Liver (tissue), 8 donors: ENCODE measurements at regions not wholly inside any gene's neighbourhood (a gene's known extent, or its start where the extent isn't known, plus 50 kb on each side); places are given as distances from the start of the nearest gene placed in this dataset.

Experiments
- DNase-seq: peaks from one replicate; pipeline ENCODE4 v3.0.0-alpha.2; 2017; ENCODE audit warnings: low spot score
- H3K27ac ChIP-seq, 2 donors: one replicate each; pipeline ENCODE4 v1.7.0; 2013; ENCODE audit warnings: inconsistent platforms in 2 of 2, low read length in 2 of 2, control low read depth in 1 of 2, low read depth in 1 of 2, mild to moderate bottlenecking in 1 of 2
- H3K27me3 ChIP-seq, 4 donors: one replicate each; pipeline versions ENCODE4 v1.6.1 to v1.7.0; 2013; ENCODE audit warnings: low read length in 3 of 4, inconsistent platforms in 1 of 4, mild to moderate bottlenecking in 1 of 4, moderate library complexity in 1 of 4; ENCODE audit not compliant: control insufficient read depth in 4 of 4, insufficient read depth in 4 of 4
- H3K36me3 ChIP-seq, 4 donors: one replicate each; pipeline versions ENCODE4 v1.6.1 to v1.7.0; 2013; ENCODE audit warnings: low read length in 3 of 4, mild to moderate bottlenecking in 3 of 4, low read depth in 1 of 4, moderate library complexity in 1 of 4; ENCODE audit not compliant: control insufficient read depth in 4 of 4, insufficient read depth in 3 of 4
- H3K4me1 ChIP-seq, 4 donors: one replicate each; pipeline versions ENCODE4 v1.6.1 to v1.7.0; 2013; ENCODE audit warnings: low read length in 3 of 4, mild to moderate bottlenecking in 3 of 4, moderate library complexity in 1 of 4; ENCODE audit not compliant: control insufficient read depth in 4 of 4, insufficient read depth in 4 of 4
- H3K4me3 ChIP-seq, 3 donors: one replicate each; pipeline versions ENCODE4 v1.6.1 to v1.7.0; 2013; ENCODE audit warnings: low read length in 3 of 3, control low read depth in 1 of 3, low read depth in 1 of 3, mild to moderate bottlenecking in 1 of 3
- H3K9ac ChIP-seq, 2 donors: one replicate each; pipeline ENCODE4 v1.7.0; 2013; ENCODE audit warnings: low read length in 2 of 2, mild to moderate bottlenecking in 2 of 2, moderate library complexity in 2 of 2, control low read depth in 1 of 2, low read depth in 1 of 2
- H3K9me3 ChIP-seq, 4 donors: one replicate each; pipeline versions ENCODE4 v1.6.1 to v1.7.0; 2013; ENCODE audit warnings: low read length in 3 of 4; ENCODE audit not compliant: control insufficient read depth in 4 of 4
- EGR1 ChIP-seq, 2 donors: IDR thresholded peaks; 2 replicates each; pipeline ENCODE4 v1.6.1; 2016 to 2018; ENCODE audit warnings: antibody characterized with exemption in 2 of 2, low read depth in 2 of 2
- FOXA1 ChIP-seq: IDR thresholded peaks from 2 replicates; pipeline ENCODE4 v1.6.1; 2016; ENCODE audit warnings: antibody characterized with exemption
- GABPA ChIP-seq, 2 donors: IDR thresholded peaks in 1 of 2; conservative IDR thresholded peaks in 1 of 2; 2 replicates each; pipeline ENCODE4 v1.6.1; 2016; ENCODE audit warnings: antibody characterized with exemption in 2 of 2, mild to moderate bottlenecking in 1 of 2, moderate library complexity in 1 of 2
- HNF4A ChIP-seq, 2 donors: conservative IDR thresholded peaks; 2 replicates each; pipeline ENCODE4 v1.6.1; 2016; ENCODE audit warnings: antibody characterized with exemption in 2 of 2, mild to moderate bottlenecking in 2 of 2
- HNF4G ChIP-seq: IDR thresholded peaks from 2 replicates; pipeline ENCODE4 v1.6.1; 2016; ENCODE audit warnings: antibody characterized with exemption
- JUND ChIP-seq, 2 donors: IDR thresholded peaks; 2 replicates each; pipeline ENCODE4 v1.6.1; 2016; ENCODE audit warnings: antibody characterized with exemption in 2 of 2
- NR2F2 ChIP-seq: IDR thresholded peaks from 2 replicates; pipeline ENCODE4 v1.6.1; 2016; ENCODE audit warnings: antibody characterized with exemption
- RAD21 ChIP-seq, 2 donors: IDR thresholded peaks; 2 replicates each; pipeline ENCODE4 v1.6.1; 2016; ENCODE audit warnings: antibody characterized with exemption in 2 of 2, mild to moderate bottlenecking in 2 of 2
- SP1 ChIP-seq: IDR thresholded peaks from 2 replicates; pipeline ENCODE4 v1.6.1; 2018; ENCODE audit warnings: antibody characterized with exemption, mild to moderate bottlenecking
- TAF1 ChIP-seq: conservative IDR thresholded peaks from 2 replicates; pipeline ENCODE4 v1.6.1; 2016; ENCODE audit warnings: antibody characterized with exemption, mild to moderate bottlenecking
- YY1 ChIP-seq: IDR thresholded peaks from 2 replicates; pipeline ENCODE4 v1.6.1; 2016; ENCODE audit warnings: antibody characterized with exemption, mild to moderate bottlenecking
- WGBS: extraction: QIAGEN DNeasy Blood & Tissue Kit; methylation state at CpG from one replicate; pipeline ENCODE4 v1.1.7; 2013; 5-methylcytosine and 5-hydroxymethylcytosine counted together
- TF ChIP-seq, protein P1 (sequence below): IDR thresholded peaks from 2 replicates; pipeline ENCODE4 v1.6.1; 2016; ENCODE audit warnings: antibody characterized with exemption
- TF ChIP-seq, protein P2 (sequence below): fragments of 150-350 bp; IDR thresholded peaks from 2 replicates; pipeline ENCODE4 v1.5.1; 2017; ENCODE audit warnings: improper control_type of control experiment, low read depth, low read length; ENCODE audit not compliant: missing input control
- TF ChIP-seq, protein P3 (sequence below): IDR thresholded peaks from 2 replicates; pipeline ENCODE4 v1.6.1; 2016; ENCODE audit warnings: antibody characterized with exemption
- TF ChIP-seq, protein P4 (sequence below): IDR thresholded peaks from 2 replicates; pipeline ENCODE4 v1.6.1; 2016; ENCODE audit warnings: antibody characterized with exemption, mild to moderate bottlenecking
- TF ChIP-seq, protein P5 (sequence below): IDR thresholded peaks from 2 replicates; pipeline ENCODE4 v1.6.1; 2016; ENCODE audit warnings: antibody characterized with exemption
- donor health status: healthy.
- donor health status: healthy.
- donor health status: healthy.
- donor health status: healthy.
- donor health status: healthy.

DNA sequence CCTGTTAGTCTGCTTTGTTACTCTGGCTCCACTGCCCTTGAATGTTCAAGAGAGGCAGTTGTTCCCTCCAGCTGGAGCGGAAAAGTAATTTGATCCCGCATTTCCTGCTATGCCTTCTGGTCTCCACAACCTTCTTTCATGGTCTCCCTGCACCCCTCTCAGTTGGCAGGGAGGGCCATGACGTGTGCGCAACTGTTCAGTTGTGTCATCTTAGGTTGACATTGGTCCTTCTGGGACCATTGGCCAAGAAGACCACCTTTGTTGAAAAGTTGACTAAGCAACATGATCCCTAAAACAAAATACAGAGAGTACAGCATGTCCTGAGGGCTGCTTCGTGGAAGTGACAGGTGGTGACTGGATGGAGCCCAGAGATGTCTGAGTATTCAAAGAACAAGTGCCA is 192.5 kb upstream of the TUT7 start:
- H3K36me3 ChIP-seq = no peaks in the 10 kb centered on the region
- no peaks in the 10 kb centered on the region for H3K4me1 ChIP-seq
- no peak overlapping the region for H3K4me3 ChIP-seq
- H3K27ac ChIP-seq = no peak overlapping the region
- no peak overlapping the region for H3K9ac ChIP-seq
- no peak for DNase-seq
- H3K9me3 ChIP-seq = no peaks in the 10 kb centered on the region
- WGBS = 86% methylated on average over 5 of the region's 5 CpGs
- H3K27me3 ChIP-seq = peaks cover 0 to 3% (median 0%) of the 10 kb centered on the region in 4 donors
- no peak for TF ChIP-seq NR2F2
- TF ChIP-seq FOXA1 = no peak
- no peak for TF ChIP-seq HNF4G
- TF ChIP-seq, protein P1, sequence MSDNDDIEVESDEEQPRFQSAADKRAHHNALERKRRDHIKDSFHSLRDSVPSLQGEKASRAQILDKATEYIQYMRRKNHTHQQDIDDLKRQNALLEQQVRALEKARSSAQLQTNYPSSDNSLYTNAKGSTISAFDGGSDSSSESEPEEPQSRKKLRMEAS = no peak
- no peak for TF ChIP-seq JUND (IDR thresholded peaks at IDR 0.05)

DNA sequence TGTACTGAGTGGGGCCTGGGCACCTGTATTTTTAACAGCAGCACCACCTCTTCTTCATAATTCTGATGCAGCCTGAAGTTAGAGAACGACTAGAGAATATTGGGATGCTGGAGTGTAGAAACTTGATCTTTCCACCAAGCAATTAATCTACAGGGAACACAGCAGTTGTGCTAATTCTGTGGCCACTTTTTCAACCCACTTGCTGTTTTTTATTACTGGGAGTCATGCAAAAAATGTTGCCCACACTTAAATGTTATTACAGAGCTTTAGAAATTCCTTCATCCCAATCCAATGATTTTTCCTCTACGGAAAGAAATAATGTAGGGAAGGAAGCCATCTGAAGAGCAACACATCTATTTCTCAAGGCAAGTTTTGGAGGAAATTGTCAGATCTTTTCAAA is 190.9 kb upstream of the TUT7 start:
- no peak overlapping the region for H3K27ac ChIP-seq
- 60% methylated on average over 2 of the region's 2 CpGs for WGBS
- DNase-seq = no peak
- no peak for TF ChIP-seq HNF4G
- TF ChIP-seq, protein P2, sequence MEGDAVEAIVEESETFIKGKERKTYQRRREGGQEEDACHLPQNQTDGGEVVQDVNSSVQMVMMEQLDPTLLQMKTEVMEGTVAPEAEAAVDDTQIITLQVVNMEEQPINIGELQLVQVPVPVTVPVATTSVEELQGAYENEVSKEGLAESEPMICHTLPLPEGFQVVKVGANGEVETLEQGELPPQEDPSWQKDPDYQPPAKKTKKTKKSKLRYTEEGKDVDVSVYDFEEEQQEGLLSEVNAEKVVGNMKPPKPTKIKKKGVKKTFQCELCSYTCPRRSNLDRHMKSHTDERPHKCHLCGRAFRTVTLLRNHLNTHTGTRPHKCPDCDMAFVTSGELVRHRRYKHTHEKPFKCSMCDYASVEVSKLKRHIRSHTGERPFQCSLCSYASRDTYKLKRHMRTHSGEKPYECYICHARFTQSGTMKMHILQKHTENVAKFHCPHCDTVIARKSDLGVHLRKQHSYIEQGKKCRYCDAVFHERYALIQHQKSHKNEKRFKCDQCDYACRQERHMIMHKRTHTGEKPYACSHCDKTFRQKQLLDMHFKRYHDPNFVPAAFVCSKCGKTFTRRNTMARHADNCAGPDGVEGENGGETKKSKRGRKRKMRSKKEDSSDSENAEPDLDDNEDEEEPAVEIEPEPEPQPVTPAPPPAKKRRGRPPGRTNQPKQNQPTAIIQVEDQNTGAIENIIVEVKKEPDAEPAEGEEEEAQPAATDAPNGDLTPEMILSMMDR = no peak
- no peak for TF ChIP-seq JUND (IDR thresholded peaks at IDR 0.05)
- TF ChIP-seq, protein P3, sequence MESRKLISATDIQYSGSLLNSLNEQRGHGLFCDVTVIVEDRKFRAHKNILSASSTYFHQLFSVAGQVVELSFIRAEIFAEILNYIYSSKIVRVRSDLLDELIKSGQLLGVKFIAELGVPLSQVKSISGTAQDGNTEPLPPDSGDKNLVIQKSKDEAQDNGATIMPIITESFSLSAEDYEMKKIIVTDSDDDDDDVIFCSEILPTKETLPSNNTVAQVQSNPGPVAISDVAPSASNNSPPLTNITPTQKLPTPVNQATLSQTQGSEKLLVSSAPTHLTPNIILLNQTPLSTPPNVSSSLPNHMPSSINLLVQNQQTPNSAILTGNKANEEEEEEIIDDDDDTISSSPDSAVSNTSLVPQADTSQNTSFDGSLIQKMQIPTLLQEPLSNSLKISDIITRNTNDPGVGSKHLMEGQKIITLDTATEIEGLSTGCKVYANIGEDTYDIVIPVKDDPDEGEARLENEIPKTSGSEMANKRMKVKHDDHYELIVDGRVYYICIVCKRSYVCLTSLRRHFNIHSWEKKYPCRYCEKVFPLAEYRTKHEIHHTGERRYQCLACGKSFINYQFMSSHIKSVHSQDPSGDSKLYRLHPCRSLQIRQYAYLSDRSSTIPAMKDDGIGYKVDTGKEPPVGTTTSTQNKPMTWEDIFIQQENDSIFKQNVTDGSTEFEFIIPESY = no peak
- no peak overlapping the region for H3K4me3 ChIP-seq
- peaks cover 0 to 3% (median 0%) of the 10 kb centered on the region in 4 donors for H3K27me3 ChIP-seq
- H3K4me1 ChIP-seq = no peaks in the 10 kb centered on the region
- H3K9ac ChIP-seq = no peak overlapping the region
- no peaks in the 10 kb centered on the region for H3K9me3 ChIP-seq
- H3K36me3 ChIP-seq = no peaks in the 10 kb centered on the region

DNA sequence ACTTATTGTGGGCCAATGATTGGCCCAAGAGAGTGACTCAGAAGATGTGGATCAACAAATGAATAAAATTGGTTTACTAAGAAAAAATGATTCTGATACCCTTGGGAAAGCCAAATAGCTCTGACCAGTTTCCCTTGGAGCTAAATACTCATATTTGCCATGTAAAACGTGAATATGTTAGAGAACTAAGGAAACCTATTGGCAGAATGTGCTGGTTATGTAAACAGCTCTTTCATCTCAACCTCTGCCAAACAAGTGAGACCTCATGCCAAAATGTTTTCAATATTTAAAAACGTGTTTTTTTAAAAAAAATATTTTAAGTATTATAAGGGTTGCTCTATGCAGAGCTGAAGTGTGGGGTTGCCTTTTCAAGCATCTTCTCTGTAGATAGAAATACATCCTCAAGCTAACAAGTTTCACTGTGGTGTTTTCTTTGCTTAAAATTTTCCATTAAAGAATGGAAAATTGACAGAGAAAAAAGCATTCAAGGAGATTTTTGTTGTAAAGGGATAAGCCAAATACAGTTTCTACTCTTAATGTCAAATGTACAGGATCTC is 186.9 kb upstream of the TUT7 start:
- Histone ChIP-seq H3K9ac (no peak overlapping the region), H3K4me1 (no peaks in the 10 kb centered on the region), H3K27ac (no peak overlapping the region), H3K9me3 (no peaks in the 10 kb centered on the region), H3K4me3 (no peak overlapping the region), H3K27me3 (no peaks in the 10 kb centered on the region), H3K36me3 (no peaks in the 10 kb centered on the region)
- TF ChIP-seq JUND (IDR thresholded peaks at IDR 0.05) (no peak), SP1 (no peak), FOXA1 (no peak), EGR1 (IDR thresholded peaks at IDR 0.05; ENCODE audit: low read depth in 2 of 2) (no peak), RAD21 (IDR thresholded peaks at IDR 0.05) (no peak), YY1 (no peak), HNF4A (conservative IDR thresholded peaks at IDR 0.05) (no peak), NR2F2 (no peak), TAF1 (no peak), GABPA (IDR thresholded peaks at IDR 0.05 in 1 of 2, conservative IDR thresholded peaks at IDR 0.05 in 1 of 2) (no peak)
- TF ChIP-seq, protein P4, sequence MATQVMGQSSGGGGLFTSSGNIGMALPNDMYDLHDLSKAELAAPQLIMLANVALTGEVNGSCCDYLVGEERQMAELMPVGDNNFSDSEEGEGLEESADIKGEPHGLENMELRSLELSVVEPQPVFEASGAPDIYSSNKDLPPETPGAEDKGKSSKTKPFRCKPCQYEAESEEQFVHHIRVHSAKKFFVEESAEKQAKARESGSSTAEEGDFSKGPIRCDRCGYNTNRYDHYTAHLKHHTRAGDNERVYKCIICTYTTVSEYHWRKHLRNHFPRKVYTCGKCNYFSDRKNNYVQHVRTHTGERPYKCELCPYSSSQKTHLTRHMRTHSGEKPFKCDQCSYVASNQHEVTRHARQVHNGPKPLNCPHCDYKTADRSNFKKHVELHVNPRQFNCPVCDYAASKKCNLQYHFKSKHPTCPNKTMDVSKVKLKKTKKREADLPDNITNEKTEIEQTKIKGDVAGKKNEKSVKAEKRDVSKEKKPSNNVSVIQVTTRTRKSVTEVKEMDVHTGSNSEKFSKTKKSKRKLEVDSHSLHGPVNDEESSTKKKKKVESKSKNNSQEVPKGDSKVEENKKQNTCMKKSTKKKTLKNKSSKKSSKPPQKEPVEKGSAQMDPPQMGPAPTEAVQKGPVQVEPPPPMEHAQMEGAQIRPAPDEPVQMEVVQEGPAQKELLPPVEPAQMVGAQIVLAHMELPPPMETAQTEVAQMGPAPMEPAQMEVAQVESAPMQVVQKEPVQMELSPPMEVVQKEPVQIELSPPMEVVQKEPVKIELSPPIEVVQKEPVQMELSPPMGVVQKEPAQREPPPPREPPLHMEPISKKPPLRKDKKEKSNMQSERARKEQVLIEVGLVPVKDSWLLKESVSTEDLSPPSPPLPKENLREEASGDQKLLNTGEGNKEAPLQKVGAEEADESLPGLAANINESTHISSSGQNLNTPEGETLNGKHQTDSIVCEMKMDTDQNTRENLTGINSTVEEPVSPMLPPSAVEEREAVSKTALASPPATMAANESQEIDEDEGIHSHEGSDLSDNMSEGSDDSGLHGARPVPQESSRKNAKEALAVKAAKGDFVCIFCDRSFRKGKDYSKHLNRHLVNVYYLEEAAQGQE = no peak
- TF ChIP-seq, protein P5, sequence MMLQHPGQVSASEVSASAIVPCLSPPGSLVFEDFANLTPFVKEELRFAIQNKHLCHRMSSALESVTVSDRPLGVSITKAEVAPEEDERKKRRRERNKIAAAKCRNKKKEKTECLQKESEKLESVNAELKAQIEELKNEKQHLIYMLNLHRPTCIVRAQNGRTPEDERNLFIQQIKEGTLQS = no peak
- TF ChIP-seq, protein P1 = no peak
- TF ChIP-seq, protein P2 = no peak
- WGBS = 30% methylated on average over 2 of the region's 2 CpGs
- no peak for DNase-seq
